ENCODE measurements at regions not wholly inside any gene's neighbourhood (a gene's known extent, or its start where the extent isn't known, plus 50 kb on each side); places are given as distances from the start of the nearest gene placed in this dataset.

DNA sequence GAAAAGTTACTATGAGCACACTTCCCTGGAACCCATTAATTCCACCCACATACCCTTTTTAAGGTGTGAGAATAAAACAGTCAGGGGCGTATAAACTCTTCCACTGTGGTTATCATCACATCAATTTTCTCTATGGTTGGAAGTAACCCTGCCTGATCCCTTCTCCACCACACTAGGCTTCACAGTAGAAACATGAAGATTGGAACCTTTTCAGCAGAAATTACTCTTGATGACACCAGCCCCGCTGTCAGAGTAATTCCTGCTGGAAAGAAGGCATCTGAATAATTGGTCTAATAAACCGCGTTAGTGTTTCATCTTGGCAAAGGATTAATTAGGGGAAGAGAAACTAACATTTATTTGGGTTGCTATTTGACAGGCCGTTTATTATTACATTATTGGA, 278.4 kb downstream of the MFSD1 start:
- no peak overlapping the region for H3K9ac ChIP-seq (ENCODE audit: extremely low read depth, low read length, poor library complexity, severe bottlenecking)
- H3K27ac Mint-ChIP-seq: no peak overlapping the region
- H3K27me3 ChIP-seq (ENCODE audit: control insufficient read depth, insufficient read depth, low read length, poor library complexity, severe bottlenecking): no peaks in the 10 kb centered on the region
- DNase-seq: no peak
- WGBS, 2 experiments (ENCODE audit: insufficient coverage in 1 of 2, insufficient read length in 1 of 2): 96 to 100% methylated on average over 1 to 5 of the region's 5 CpGs
- peaks cover 19% of the 10 kb centered on the region for H3K4me1 ChIP-seq (ENCODE audit: control insufficient read depth, insufficient read depth, low read length)
- no peaks in the 10 kb centered on the region for H3K36me3 ChIP-seq (ENCODE audit: control insufficient read depth, insufficient read depth, low read length)
- H3K27ac ChIP-seq (ENCODE audit: low read depth, low read length): no peak overlapping the region
- peaks cover 3% of the 10 kb centered on the region for H3K9me3 ChIP-seq (ENCODE audit: control insufficient read depth, low read length)
- H3K27me3 Mint-ChIP-seq (ENCODE audit: insufficient read depth): no peaks in the 10 kb centered on the region
- H3K4me3 Mint-ChIP-seq: no peak overlapping the region
- peaks cover 25% of the 10 kb centered on the region for H3K4me1 Mint-ChIP-seq
- TF ChIP-seq, protein P1, sequence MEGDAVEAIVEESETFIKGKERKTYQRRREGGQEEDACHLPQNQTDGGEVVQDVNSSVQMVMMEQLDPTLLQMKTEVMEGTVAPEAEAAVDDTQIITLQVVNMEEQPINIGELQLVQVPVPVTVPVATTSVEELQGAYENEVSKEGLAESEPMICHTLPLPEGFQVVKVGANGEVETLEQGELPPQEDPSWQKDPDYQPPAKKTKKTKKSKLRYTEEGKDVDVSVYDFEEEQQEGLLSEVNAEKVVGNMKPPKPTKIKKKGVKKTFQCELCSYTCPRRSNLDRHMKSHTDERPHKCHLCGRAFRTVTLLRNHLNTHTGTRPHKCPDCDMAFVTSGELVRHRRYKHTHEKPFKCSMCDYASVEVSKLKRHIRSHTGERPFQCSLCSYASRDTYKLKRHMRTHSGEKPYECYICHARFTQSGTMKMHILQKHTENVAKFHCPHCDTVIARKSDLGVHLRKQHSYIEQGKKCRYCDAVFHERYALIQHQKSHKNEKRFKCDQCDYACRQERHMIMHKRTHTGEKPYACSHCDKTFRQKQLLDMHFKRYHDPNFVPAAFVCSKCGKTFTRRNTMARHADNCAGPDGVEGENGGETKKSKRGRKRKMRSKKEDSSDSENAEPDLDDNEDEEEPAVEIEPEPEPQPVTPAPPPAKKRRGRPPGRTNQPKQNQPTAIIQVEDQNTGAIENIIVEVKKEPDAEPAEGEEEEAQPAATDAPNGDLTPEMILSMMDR (conservative IDR thresholded peaks at IDR 0.05): no peak
- no peak overlapping the region for H3K4me3 ChIP-seq (ENCODE audit: low read length)
- no peaks in the 10 kb centered on the region for H3K9me3 Mint-ChIP-seq
- no peaks in the 10 kb centered on the region for H3K36me3 Mint-ChIP-seq (ENCODE audit: low read depth)

DNA sequence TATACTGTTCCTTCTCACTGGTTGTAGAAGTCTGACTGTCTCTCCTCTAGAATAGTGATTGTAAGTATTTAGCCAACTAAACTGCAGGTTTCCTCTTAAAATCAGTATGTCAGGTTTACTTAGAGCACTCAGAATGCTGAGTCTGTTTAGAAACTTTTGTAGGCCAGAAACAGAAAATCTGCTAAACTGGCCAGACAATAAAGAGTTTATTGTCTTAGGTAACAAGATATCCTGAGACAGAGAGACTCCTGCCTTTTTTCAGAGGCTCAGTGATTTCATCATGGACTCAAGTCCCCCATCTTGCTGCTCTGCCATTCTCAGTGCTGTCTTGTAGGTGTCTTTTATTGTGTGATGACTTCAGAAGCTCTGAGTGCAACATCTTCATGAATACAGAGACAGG, 279.0 kb downstream of the MFSD1 start:
- Histone ChIP-seq H3K36me3 (ENCODE audit: control insufficient read depth, insufficient read depth, low read length) (no peaks in the 10 kb centered on the region), H3K9ac (ENCODE audit: extremely low read depth, low read length, poor library complexity, severe bottlenecking) (no peak overlapping the region), H3K4me1 (ENCODE audit: control insufficient read depth, insufficient read depth, low read length) (peaks cover 13% of the 10 kb centered on the region), H3K4me3 (ENCODE audit: low read length) (no peak overlapping the region), H3K9me3 (ENCODE audit: control insufficient read depth, low read length) (peaks cover 3% of the 10 kb centered on the region), H3K27ac (ENCODE audit: low read depth, low read length) (no peak overlapping the region), H3K27me3 (ENCODE audit: control insufficient read depth, insufficient read depth, low read length, poor library complexity, severe bottlenecking) (no peaks in the 10 kb centered on the region)
- TF ChIP-seq, protein P1 (conservative IDR thresholded peaks at IDR 0.05): no peak
- Mint-ChIP-seq H3K27me3 (ENCODE audit: insufficient read depth) (no peaks in the 10 kb centered on the region), H3K4me1 (peaks cover 20% of the 10 kb centered on the region), H3K27ac (no peak overlapping the region), H3K9me3 (no peaks in the 10 kb centered on the region), H3K4me3 (no peak overlapping the region), H3K36me3 (ENCODE audit: low read depth) (no peaks in the 10 kb centered on the region)
- DNase-seq: no peak

DNA sequence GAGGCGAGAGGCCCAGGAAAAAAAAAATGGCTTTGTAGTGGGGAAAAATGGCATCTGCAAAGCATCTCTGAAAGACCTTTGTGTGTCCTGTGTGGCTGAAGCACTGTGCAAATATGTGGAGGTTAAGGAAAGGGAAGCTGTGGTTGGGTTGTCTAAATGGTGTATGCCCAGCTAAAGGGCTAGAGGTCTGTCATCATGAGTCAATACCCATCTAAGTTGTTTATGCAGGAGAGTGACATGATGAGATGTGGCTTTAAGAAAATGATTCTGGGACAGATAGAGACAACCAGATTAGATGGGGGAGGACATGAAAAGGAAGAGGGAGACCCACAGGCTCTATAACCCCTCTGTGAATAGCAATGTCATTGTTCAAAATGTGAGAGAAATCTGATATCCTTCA, 280.7 kb downstream of the MFSD1 start:
- TF ChIP-seq, protein P1 (conservative IDR thresholded peaks at IDR 0.05): no peak
- Histone ChIP-seq H3K4me3 (ENCODE audit: low read length) (no peak overlapping the region), H3K9me3 (ENCODE audit: control insufficient read depth, low read length) (peaks cover 3% of the 10 kb centered on the region), H3K27me3 (ENCODE audit: control insufficient read depth, insufficient read depth, low read length, poor library complexity, severe bottlenecking) (no peaks in the 10 kb centered on the region), H3K9ac (ENCODE audit: extremely low read depth, low read length, poor library complexity, severe bottlenecking) (no peak overlapping the region), H3K4me1 (ENCODE audit: control insufficient read depth, insufficient read depth, low read length) (peaks cover 5% of the 10 kb centered on the region), H3K27ac (ENCODE audit: low read depth, low read length) (no peak overlapping the region), H3K36me3 (ENCODE audit: control insufficient read depth, insufficient read depth, low read length) (no peaks in the 10 kb centered on the region)
- Mint-ChIP-seq H3K4me3 (no peak overlapping the region), H3K9me3 (peaks cover 3% of the 10 kb centered on the region), H3K27ac (no peak overlapping the region), H3K4me1 (peaks cover 13% of the 10 kb centered on the region), H3K36me3 (ENCODE audit: low read depth) (no peaks in the 10 kb centered on the region), H3K27me3 (ENCODE audit: insufficient read depth) (no peaks in the 10 kb centered on the region)
- whole genome bisulfite sequencing, 2 experiments (ENCODE audit: insufficient coverage in 1 of 2, insufficient read length in 1 of 2): 90 to 100% methylated on average over 1 of the region's 1 CpG
- DNase-seq: no peak

Data from endodermal cell (in vitro differentiated cells).